Activated CD4-positive, alpha-beta T cell treated with anti-CD3 and anti-CD28 coated beads for 48 hours (primary cell): ENCODE measurements at regions not wholly inside any gene's neighbourhood (a gene's known extent, or its start where the extent isn't known, plus 50 kb on each side); places are given as distances from the start of the nearest gene placed in this dataset.

Source experiments
- DNase-seq: peaks from one replicate; pipeline ENCODE4 v3.0.0-alpha.2; 2020

DNA sequence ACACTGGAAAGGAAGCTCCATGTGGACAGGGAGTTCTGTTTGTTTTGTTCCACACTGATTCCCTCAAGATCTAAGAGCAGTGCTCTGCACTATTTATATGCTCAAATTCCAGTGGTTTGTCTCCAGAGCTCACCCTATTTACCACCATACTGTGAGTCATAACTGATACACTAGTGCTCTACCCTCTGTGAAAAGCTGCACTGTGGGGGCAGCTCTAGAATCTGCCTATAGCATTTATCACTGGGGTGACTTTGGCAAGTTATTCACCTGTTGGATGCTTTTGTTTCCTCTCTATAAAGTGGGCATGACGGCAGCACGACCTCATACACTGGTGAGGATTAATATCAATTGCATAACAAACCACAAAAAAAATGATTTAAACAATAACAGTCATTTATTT is 307.8 kb downstream of the NR2F1-AS1 start:
- no peak for DNase-seq

DNA sequence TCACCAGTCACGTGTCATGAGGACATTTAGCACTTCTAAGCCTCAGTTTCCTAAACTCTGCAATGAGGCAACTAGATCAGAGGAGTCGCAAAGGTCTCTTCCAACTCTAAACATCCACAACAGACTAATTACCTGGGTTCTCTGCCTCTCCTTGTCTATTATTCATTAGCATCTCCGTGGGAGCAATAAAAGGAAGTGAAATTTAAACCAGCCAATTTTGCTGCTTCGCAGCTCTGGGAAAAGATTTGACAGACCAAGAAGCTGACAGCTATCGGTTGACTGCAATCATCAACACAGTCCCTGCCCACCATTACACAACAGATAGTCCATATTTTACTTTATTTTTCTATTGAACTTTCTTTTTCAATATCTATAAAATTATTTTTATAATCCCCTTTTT is 308.9 kb downstream of the NR2F1-AS1 start:
- DNase-seq: no peak

GRCh38 chr5:93267736-93268135 is 313.3 kb downstream of the NR2F1-AS1 start:
- no peak for DNase-seq

DNA sequence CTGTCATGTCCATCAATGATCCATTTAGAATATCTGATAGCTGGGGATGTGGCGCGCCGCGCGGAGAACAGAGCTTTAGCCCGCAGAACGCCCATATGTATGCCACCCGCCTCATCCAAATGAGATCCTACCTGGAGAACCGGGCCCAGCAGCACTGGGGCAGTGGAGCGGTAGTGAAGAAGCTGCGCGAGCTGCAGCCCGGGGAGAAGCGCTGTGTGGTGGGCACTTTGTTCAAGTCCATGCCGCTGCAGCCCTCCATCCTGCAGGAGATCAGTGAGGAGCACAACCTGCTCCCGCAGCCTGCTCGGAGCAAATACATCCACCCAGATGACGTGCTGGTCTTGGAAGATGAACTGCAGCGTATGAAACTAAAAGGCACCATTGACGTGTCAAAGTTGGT is 313.7 kb downstream of the NR2F1-AS1 start:
- DNase-seq: no peak

- no peak for DNase-seq
Measured at GRCh38 chr5:93257616-93258015, 323.4 kb downstream of the NR2F1-AS1 start.

- no peak for DNase-seq
Measured at GRCh38 chr5:93255796-93256195, 325.2 kb downstream of the NR2F1-AS1 start.

- DNase-seq: no peak
Measured at GRCh38 chr5:93252165-93252564, 328.9 kb downstream of the NR2F1-AS1 start.

DNA sequence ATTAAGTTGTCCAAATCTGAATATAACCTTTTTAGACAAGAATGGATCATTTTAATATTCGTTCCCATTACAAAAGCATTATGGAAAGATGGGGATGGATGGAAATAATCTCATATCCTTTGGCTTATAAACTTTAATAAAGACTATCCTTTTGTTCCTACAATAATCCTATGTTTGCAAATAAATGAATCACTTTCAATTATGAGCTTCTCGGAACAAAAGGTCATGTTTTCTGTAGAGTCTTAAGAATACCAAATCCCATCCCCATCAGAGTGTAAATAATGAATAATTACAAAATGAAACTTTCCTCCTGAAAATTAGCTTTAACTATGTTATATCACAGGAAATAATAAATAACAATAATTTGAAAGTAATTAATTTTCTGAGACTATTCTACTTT is 329.7 kb downstream of the NR2F1-AS1 start:
- DNase-seq: no peak

DNA sequence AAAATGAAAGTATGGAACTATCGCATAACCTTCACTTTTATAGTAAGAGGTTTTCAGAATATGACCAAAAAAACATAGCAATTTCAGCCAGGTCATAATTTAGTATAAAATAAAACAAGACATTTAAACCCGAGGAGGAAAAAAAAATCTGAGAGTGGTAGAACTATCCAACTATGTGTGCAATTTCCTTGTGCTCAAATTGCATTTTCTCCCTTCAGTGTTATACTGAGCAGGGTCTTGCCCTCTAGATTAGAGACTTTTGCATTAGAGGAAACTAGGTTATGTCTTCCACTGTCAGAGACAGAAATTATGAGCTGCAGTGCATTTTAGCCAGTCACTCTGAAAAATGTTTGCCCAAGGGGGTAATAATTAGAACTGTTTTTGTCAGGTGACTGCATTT is 330.6 kb downstream of the NR2F1-AS1 start:
- no peak for DNase-seq

DNA sequence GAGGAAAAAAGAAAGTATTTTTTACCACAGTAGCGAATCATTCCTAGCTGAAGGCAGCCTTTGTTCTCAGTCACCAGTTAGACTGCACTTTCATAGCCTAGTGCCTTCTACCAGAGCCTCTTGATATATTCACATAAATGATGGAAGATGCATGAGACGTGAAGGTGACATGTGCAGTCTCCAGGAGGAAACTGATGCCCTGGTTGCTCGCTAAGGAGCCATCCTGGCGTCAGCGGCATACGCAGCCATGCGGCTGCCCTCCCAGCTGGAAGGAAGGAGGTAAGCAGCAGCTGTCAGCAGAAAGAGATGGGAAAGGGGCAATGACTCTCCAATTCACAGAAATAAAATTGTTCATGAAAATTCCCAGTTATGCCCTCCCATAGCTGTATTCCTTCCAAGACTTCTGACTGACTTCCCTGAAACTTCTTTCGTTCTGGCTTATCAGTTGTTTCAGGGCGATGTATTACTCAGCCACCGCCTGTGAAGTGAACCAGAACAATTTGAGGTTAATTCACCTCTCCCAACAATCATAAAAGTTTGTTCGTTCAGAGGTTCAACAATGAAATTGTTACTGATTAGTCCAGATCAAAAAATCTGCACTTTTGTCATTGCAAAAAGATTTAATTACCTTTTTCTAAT is 331.2 kb downstream of the NR2F1-AS1 start:
- DNase-seq: no peak

DNA sequence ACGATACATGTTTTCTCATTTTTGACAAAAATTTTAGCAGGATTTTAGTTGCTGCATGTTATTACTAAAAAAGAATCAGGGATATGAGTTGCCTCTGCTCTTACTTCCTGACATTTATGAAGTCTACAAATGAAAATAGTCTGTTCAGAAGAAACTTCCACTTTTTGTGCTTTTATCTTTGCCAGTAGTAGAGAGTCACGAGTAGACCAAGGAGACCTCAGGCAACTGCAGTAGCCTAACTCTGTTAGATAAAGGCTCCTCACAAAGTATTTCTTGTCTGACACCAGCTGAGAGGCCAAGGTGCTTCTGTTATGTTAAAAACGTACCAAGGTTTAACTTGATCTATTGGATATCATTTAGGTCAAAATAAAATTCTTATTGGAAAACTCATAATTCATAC is 333.9 kb downstream of the NR2F1-AS1 start:
- DNase-seq: no peak

DNA sequence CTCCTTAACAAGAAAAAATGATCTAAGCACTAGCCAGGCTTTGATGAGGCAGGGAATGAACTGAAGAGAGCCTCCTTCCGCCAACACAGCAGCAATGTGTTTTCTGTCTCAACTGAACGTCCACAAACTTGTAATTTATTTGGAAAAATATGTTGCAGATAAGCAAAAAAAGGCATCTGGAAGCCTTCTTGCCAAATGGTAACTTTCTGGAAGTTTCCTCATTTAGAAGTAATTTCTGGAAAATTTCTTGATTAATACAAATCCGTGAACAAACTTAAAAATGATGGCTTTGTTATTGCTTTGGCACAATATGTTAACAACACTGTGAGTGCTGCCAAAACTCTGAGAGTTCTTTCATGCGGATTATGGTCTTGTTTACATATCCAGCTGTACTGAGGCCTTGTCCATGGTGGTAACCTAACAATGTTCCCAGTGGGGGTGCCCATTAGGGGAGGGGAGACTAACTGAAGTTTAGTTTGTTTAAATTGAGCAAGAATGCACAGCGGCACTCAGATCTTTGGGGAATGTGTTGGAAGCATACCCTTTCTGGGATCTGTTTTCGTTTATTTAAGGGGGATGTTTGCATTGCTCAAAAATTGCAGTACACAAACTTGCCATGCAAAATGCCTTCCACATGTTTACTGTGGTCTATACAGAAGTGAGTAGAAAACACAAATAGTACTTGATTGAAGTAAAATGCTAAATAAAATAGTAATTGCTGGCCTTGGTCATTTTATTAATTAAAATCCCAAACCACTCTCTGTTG is 334.7 kb downstream of the NR2F1-AS1 start:
- no peak for DNase-seq

- no peak for DNase-seq
Measured at GRCh38 chr5:93245226-93245625, 335.8 kb downstream of the NR2F1-AS1 start.

- no peak for DNase-seq
Measured at GRCh38 chr5:93243481-93243880, 337.5 kb downstream of the NR2F1-AS1 start.

DNA sequence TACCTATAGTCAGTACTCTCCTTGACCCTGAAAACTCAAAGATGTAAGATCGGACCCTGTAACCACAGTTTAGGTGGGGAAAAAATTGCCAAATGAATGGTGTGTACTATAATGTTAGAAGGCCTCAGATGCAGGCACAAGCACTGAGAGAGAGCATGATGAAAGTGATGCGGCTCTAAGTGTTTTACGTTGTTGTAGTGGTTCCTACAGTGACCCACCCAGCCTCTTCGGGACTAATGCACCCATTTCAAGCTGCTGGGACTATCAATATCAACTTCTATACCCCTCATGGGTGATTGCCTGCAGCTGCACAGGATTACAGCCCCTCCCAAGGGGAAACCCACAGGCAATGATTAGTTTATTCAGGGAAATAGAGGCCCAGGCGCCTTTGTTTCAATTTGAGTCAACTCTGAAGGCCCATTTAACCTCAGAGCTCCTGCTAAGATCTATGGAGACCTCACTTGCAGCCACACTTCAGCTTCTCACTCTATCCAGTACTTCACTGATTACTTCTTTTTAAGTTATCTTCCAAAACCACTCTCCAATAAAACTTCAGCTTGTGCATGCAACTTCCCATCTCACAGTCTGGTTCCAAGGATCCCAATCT is 340.7 kb downstream of the NR2F1-AS1 start:
- DNase-seq: no peak

GRCh38 chr5:93236807-93237421 is 344.1 kb downstream of the NR2F1-AS1 start:
- DNase-seq: no peak

DNA sequence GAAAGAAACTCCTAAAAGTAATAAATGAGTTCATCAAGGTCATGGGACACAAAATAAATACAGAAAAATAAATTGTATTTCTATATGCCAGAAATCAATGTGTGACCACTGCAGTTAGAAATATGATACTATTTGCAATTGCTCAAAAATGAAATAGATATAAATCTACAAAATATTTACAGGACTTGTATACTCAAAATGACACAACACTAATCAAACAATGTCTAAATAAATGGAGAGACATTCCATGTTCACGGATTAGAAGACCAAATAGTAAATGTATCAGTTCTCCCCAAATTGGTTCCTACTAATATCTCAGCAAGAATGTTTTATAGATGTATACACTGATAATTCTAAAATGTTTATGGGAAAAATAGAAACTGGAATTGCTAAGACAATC is 345.3 kb downstream of the NR2F1-AS1 start:
- no peak for DNase-seq

DNA sequence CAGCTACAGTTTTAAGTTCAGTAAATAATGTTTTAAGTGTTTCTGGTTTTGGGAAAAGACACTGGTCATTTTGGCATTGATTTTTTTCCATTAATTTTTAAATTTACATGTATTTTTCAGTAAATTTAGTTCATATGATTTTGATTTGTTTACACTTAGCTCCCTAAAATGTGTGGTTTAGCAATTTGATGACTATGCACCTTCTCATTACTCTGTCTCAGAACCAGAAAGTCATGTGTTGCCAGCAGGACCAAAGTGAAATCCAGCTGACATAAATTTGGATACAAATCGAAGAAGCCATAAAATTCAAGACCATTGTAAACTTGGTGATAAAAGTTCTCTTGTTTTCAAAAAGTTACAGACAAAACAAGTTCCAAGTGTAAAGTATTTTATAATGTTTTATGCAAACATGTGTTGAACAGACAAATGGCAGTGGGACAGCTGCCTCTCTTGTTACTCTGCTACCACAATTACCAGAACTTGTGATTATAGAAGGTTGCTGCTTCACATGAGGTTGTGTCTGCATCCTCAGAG is 354.8 kb downstream of the NR2F1-AS1 start:
- DNase-seq: no peak

- no peak for DNase-seq
Measured at GRCh38 chr5:93225748-93226147, 355.3 kb downstream of the NR2F1-AS1 start.

- DNase-seq: no peak
Measured at GRCh38 chr5:93224624-93225023, 356.4 kb downstream of the NR2F1-AS1 start.

GRCh38 chr5:93221773-93222172 is 359.2 kb downstream of the NR2F1-AS1 start:
- DNase-seq: no peak

GRCh38 chr5:93220431-93220830 is 360.6 kb downstream of the NR2F1-AS1 start:
- DNase-seq: no peak

DNA sequence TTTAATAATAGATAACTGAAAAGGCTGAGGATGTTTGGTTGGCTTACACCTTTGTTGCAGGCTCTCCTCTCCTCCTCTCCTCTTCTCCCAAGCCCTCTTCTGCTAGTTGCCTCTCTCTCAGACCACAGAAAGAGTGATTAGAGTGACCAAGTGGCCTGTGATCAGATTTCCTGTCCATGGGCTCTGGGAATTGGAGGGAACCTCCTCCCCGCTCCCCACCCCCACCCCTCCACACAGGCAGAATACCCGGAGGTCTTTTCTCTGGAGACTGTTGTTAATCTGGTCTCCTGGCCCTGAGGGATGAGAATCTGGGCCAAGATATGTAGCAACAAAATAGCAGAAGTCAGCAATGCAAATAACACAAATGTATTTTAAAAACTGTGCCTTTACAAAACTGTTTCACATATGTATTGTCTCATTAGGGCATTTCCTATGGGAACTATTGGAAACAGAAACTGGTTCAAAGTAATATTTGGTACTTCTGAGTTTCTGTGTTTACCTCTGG is 361.3 kb downstream of the NR2F1-AS1 start:
- DNase-seq: no peak
